ENCODE measurements at regions not wholly inside any gene's neighbourhood (a gene's known extent, or its start where the extent isn't known, plus 50 kb on each side); places are given as distances from the start of the nearest gene placed in this dataset.
"Not testable (repeated sequence)": the region's sequence is repeated elsewhere in the genome, so short reads cannot be mapped to it uniquely, and the experiment has no call there.

DNA sequence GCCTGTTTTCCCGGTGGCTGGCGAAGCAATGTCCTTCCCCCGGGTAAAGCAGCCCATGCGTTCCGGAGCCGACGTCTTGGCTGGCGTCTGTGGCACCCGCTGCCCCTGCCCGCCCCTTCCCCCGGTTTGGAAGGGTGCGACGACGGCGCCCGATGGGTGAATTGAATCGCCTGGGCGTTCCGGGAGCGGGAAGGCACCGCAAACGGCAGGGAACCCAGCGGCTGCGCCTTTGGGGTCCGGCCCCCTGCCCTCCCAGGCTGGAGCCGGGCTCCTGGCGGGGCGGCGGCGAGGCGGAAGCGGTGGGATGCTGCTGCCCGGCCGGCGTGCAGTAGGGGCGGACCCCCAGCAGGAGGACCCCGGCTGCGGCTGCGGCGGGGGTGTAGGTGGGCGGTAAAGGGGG, 123.6 kb upstream of the RHOU start:
- TF ChIP-seq CTCF, POLR2A (IDR thresholded peaks at IDR 0.05): not testable (repeated sequence)
